Natural killer cell (primary cell): ENCODE measurements at regions not wholly inside any gene's neighbourhood (a gene's known extent, or its start where the extent isn't known, plus 50 kb on each side); places are given as distances from the start of the nearest gene placed in this dataset.
"Not testable (repeated sequence)": the region's sequence is repeated elsewhere in the genome, so short reads cannot be mapped to it uniquely, and the experiment has no call there.

Experiments used
- ATAC-seq, 3 donors: fragments of 150-1000 bp in 2 of 3; fragments of 200-7000 bp in 1 of 3; cut with Tn5 transposase; 1 replicate in 1 of 3; 2 replicates in 2 of 3; pipeline ENCODE4 v1.10.0; 2021; ENCODE audit warnings: mild to moderate bottlenecking in 2 of 3, moderate library complexity in 2 of 3
- DNase-seq, 2 donors: peaks; one replicate each; pipeline versions ENCODE4 v3.0.0 to v3.0.0-alpha.2; 2013 to 2021; ENCODE audit warnings: mixed read lengths in 1 of 2
- H3K27ac ChIP-seq: one replicate; pipeline ENCODE4 v1.5.1; 2013; ENCODE audit warnings: mild to moderate bottlenecking, low read length
- H3K27me3 ChIP-seq: one replicate; pipeline ENCODE4 v1.6.1; 2013; ENCODE audit warnings: low read length; ENCODE audit not compliant: control insufficient read depth, insufficient read depth
- H3K36me3 ChIP-seq: one replicate; pipeline ENCODE4 v1.6.1; 2013; ENCODE audit warnings: low read length; ENCODE audit not compliant: control insufficient read depth, insufficient read depth
- H3K4me1 ChIP-seq: one replicate; pipeline ENCODE4 v1.6.1; 2013; ENCODE audit warnings: low read length; ENCODE audit not compliant: control insufficient read depth, insufficient read depth
- H3K4me3 ChIP-seq: one replicate; pipeline ENCODE4 v1.5.1; 2013; ENCODE audit warnings: low read length
- H3K9me3 ChIP-seq: one replicate; pipeline ENCODE4 v1.6.1; 2013; ENCODE audit warnings: low read length; ENCODE audit not compliant: control insufficient read depth, insufficient read depth
- H3K27ac Mint-ChIP-seq, 2 donors: one replicate each; pipeline ENCODE4 v1.8.0; 2022; ENCODE audit warnings: mild to moderate bottlenecking in 2 of 2, mixed read lengths in 2 of 2, moderate library complexity in 1 of 2
- H3K27me3 Mint-ChIP-seq, 2 donors: one replicate each; pipeline ENCODE4 v1.8.0; 2022; ENCODE audit warnings: low read depth in 2 of 2, mixed read lengths in 2 of 2
- H3K36me3 Mint-ChIP-seq: one replicate; pipeline ENCODE4 v1.8.0; 2022; ENCODE audit warnings: mixed read lengths
- H3K4me1 Mint-ChIP-seq, 2 donors: one replicate each; pipeline ENCODE4 v1.8.0; 2022; ENCODE audit warnings: mixed read lengths in 2 of 2
- H3K4me3 Mint-ChIP-seq: one replicate; pipeline ENCODE4 v1.8.0; 2022; ENCODE audit warnings: mild to moderate bottlenecking, moderate library complexity, mixed read lengths
- H3K9me3 Mint-ChIP-seq, 2 donors: one replicate each; pipeline ENCODE4 v1.8.0; 2022; ENCODE audit warnings: mixed read lengths in 2 of 2
- CTCF ChIP-seq: fragments of 200-600 bp; IDR thresholded peaks from one replicate; pipeline ENCODE4 v1.8.0; 2022; ENCODE audit warnings: antibody characterized with exemption
- WGBS: methylation state at CpG from one replicate; pipeline ENCODE4 v1.1.7; 2013; ENCODE audit warnings: missing lambda C conversion rate; ENCODE audit not compliant: insufficient coverage; 5-methylcytosine and 5-hydroxymethylcytosine counted together
- intact Hi-C: fragments of 100-400 bp; cut with micrococcal nuclease; formaldehyde crosslinking; loops from one replicate; pipeline ENCODE4 v1.14.2; 2022

- no peak overlapping the region for H3K4me3 ChIP-seq
- WGBS = no CpG with 5 or more reads among the region's 2 CpGs
- no peak for DNase-seq
- no peak overlapping the region for H3K27ac ChIP-seq
- Mint-ChIP-seq H3K4me3 (no peak overlapping the region), H3K27me3 (no peaks in the 10 kb centered on the region), H3K9me3 (peaks cover 17 to 29% of the 10 kb centered on the region in 2 donors), H3K4me1 (no peaks in the 10 kb centered on the region), H3K27ac (no peak overlapping the region), H3K36me3 (no peaks in the 10 kb centered on the region)
- ATAC-seq = no peak
- TF ChIP-seq CTCF = no peak
- H3K36me3 ChIP-seq = no peaks in the 10 kb centered on the region
- intact Hi-C loops = no loop called here
- no peaks in the 10 kb centered on the region for H3K4me1 ChIP-seq
- H3K9me3 ChIP-seq = peaks cover 9% of the 10 kb centered on the region
- H3K27me3 ChIP-seq = no peaks in the 10 kb centered on the region
Measured at GRCh38 chr5:24222876-24223275, 421.9 kb downstream of the CDH10 start.

- intact Hi-C loops = no loop called here
- H3K36me3 Mint-ChIP-seq = no peaks in the 10 kb centered on the region
- Histone ChIP-seq H3K9me3 (peaks cover 10% of the 10 kb centered on the region), H3K27ac (no peak overlapping the region), H3K4me1 (no peaks in the 10 kb centered on the region), H3K4me3 (no peak overlapping the region), H3K27me3 (no peaks in the 10 kb centered on the region), H3K36me3 (no peaks in the 10 kb centered on the region)
- H3K4me1 Mint-ChIP-seq = no peaks in the 10 kb centered on the region
- TF ChIP-seq CTCF = no peak
- H3K9me3 Mint-ChIP-seq = peaks cover 14 to 23% of the 10 kb centered on the region in 2 donors
- no peak for ATAC-seq
- no peak for DNase-seq
- no peak overlapping the region for H3K4me3 Mint-ChIP-seq
- no peak overlapping the region for H3K27ac Mint-ChIP-seq
- H3K27me3 Mint-ChIP-seq = no peaks in the 10 kb centered on the region
Measured at GRCh38 chr5:24225051-24225450, 419.7 kb downstream of the CDH10 start.

- Mint-ChIP-seq H3K27me3 (no peaks in the 10 kb centered on the region), H3K36me3 (no peaks in the 10 kb centered on the region), H3K27ac (no peak overlapping the region), H3K4me1 (no peaks in the 10 kb centered on the region), H3K4me3 (no peak overlapping the region), H3K9me3 (peaks cover 10 to 20% of the 10 kb centered on the region in 2 donors)
- no peak for ATAC-seq
- Histone ChIP-seq H3K9me3 (peaks cover 5% of the 10 kb centered on the region), H3K27ac (no peak overlapping the region), H3K4me3 (no peak overlapping the region), H3K4me1 (no peaks in the 10 kb centered on the region), H3K27me3 (no peaks in the 10 kb centered on the region), H3K36me3 (no peaks in the 10 kb centered on the region)
- no peak for DNase-seq
- intact Hi-C loops = no loop called here
- 77% methylated on average over 1 of the region's 1 CpG for WGBS
- TF ChIP-seq CTCF = no peak
Measured at GRCh38 chr5:24226479-24226878, 418.3 kb downstream of the CDH10 start.

GRCh38 chr5:24227881-24228280 lies 416.9 kb downstream of the CDH10 start:
- WGBS = 91% methylated on average over 5 of the region's 5 CpGs
- H3K27me3 Mint-ChIP-seq, H3K27ac Mint-ChIP-seq, H3K27me3 ChIP-seq, ATAC-seq, H3K4me3 ChIP-seq, H3K4me1 ChIP-seq, H3K4me1 Mint-ChIP-seq, H3K36me3 Mint-ChIP-seq, H3K4me3 Mint-ChIP-seq, H3K27ac ChIP-seq, DNase-seq, intact Hi-C loops, H3K36me3 ChIP-seq, H3K9me3 ChIP-seq: not testable (repeated sequence)
- peaks cover 10 to 23% of the 10 kb centered on the region in 2 donors for H3K9me3 Mint-ChIP-seq
